Small intestine (tissue), 7 donors: ENCODE measurements at regions not wholly inside any gene's neighbourhood (a gene's known extent, or its start where the extent isn't known, plus 50 kb on each side); places are given as distances from the start of the nearest gene placed in this dataset.
A peak's percentile ranks its signal among the peaks of the same experiment; 100 is the strongest.

Experiments
- DNase-seq, 2 donors: peaks; one replicate each; pipeline versions ENCODE4 v3.0.0 to v3.0.0-alpha.2; 2013
- FAIRE-seq: peaks from 2 replicates; lab custom pipeline; 2012; peaks lifted over from hg19 to GRCh38; lab: Jason Lieb, UNC
- H3K27ac ChIP-seq, 3 donors: one replicate each; pipeline ENCODE4 v1.5.1; 2013; ENCODE audit warnings: low read length in 2 of 3, mild to moderate bottlenecking in 2 of 3, control low read depth in 1 of 3, inconsistent platforms in 1 of 3, low read depth in 1 of 3, moderate library complexity in 1 of 3
- H3K27me3 ChIP-seq, 3 donors: one replicate each; pipeline ENCODE4 v1.6.1; 2013; ENCODE audit warnings: low read length in 3 of 3, inconsistent platforms in 1 of 3; ENCODE audit not compliant: control insufficient read depth in 3 of 3, insufficient read depth in 3 of 3
- H3K36me3 ChIP-seq, 3 donors: one replicate each; pipeline ENCODE4 v1.6.1; 2013; ENCODE audit warnings: low read length in 3 of 3, inconsistent platforms in 1 of 3, low read depth in 1 of 3, mild to moderate bottlenecking in 1 of 3, moderate library complexity in 1 of 3; ENCODE audit not compliant: control insufficient read depth in 3 of 3, insufficient read depth in 2 of 3
- H3K4me1 ChIP-seq, 3 donors: one replicate each; pipeline ENCODE4 v1.6.1; 2013; ENCODE audit warnings: low read length in 2 of 3, inconsistent platforms in 1 of 3, low read depth in 1 of 3, mild to moderate bottlenecking in 1 of 3, moderate library complexity in 1 of 3; ENCODE audit not compliant: control insufficient read depth in 3 of 3, insufficient read depth in 2 of 3
- H3K4me3 ChIP-seq, 3 donors: one replicate each; pipeline ENCODE4 v1.5.1; 2013; ENCODE audit warnings: low read length in 3 of 3, control low read depth in 1 of 3, inconsistent platforms in 1 of 3, low read depth in 1 of 3, mild to moderate bottlenecking in 1 of 3, moderate library complexity in 1 of 3
- H3K9me3 ChIP-seq, 2 donors: one replicate each; pipeline ENCODE4 v1.6.1; 2013; ENCODE audit warnings: low read depth in 1 of 2, low read length in 1 of 2; ENCODE audit not compliant: control insufficient read depth in 2 of 2, insufficient read depth in 1 of 2
- WGBS, 3 donors: extraction: QIAGEN DNeasy Blood & Tissue Kit; methylation state at CpG; one replicate each; pipeline ENCODE4 v1.1.7; 2013; 5-methylcytosine and 5-hydroxymethylcytosine counted together
- donor health status: healthy with polysubstance abuse.
- donor health status: control.
- donor health status: control.
- donor health status: Bipolar disorder and iron deficiency.
- donor health status: healthy.

- WGBS, 3 donors = 38 to 69% (median 39%) methylated on average over 3 of the region's 3 CpGs
- FAIRE-seq = no peak
- H3K9me3 ChIP-seq = no peaks in the 10 kb centered on the region
- H3K4me1 ChIP-seq = no peaks in the 10 kb centered on the region
- no peak overlapping the region for H3K4me3 ChIP-seq
- DNase-seq = no peak
- no peaks in the 10 kb centered on the region for H3K27me3 ChIP-seq
- no peaks in the 10 kb centered on the region for H3K36me3 ChIP-seq
- no peak overlapping the region for H3K27ac ChIP-seq
Observed at GRCh38 chr16:76207270-76207669, 69.9 kb upstream of the CNTNAP4 start.

GRCh38 chr16:76210157-76210556, 67.0 kb upstream of the CNTNAP4 start:
- Histone ChIP-seq H3K4me3 (no peak overlapping the region), H3K27me3 (no peaks in the 10 kb centered on the region), H3K36me3 (no peaks in the 10 kb centered on the region), H3K4me1 (no peaks in the 10 kb centered on the region), H3K9me3 (no peaks in the 10 kb centered on the region), H3K27ac (no peak overlapping the region)
- DNase-seq = no peak
- FAIRE-seq = no peak
- 65 to 73% (median 66%) methylated on average over 5 of the region's 5 CpGs for WGBS, 3 donors

GRCh38 chr16:76213860-76214259, 63.3 kb upstream of the CNTNAP4 start:
- H3K27ac ChIP-seq = no peak overlapping the region
- no peaks in the 10 kb centered on the region for H3K36me3 ChIP-seq
- H3K4me3 ChIP-seq = no peak overlapping the region
- FAIRE-seq (no peak), DNase-seq (no peak)
- H3K27me3 ChIP-seq = no peaks in the 10 kb centered on the region
- no peaks in the 10 kb centered on the region for H3K9me3 ChIP-seq
- H3K4me1 ChIP-seq = no peaks in the 10 kb centered on the region

- Histone ChIP-seq H3K4me1 (no peaks in the 10 kb centered on the region), H3K36me3 (no peaks in the 10 kb centered on the region), H3K4me3 (no peak overlapping the region), H3K9me3 (no peaks in the 10 kb centered on the region), H3K27ac (no peak overlapping the region), H3K27me3 (no peaks in the 10 kb centered on the region)
- 54 to 72% (median 71%) methylated on average over 1 of the region's 1 CpG for WGBS, 3 donors
- FAIRE-seq = no peak
- DNase-seq = no peak
Observed at GRCh38 chr16:76214856-76215255, 62.3 kb upstream of the CNTNAP4 start.

GRCh38 chr16:76222087-76222486, 55.1 kb upstream of the CNTNAP4 start:
- Histone ChIP-seq H3K27me3 (no peaks in the 10 kb centered on the region), H3K27ac (no peak overlapping the region), H3K4me1 (no peaks in the 10 kb centered on the region), H3K4me3 (no peak overlapping the region), H3K9me3 (no peaks in the 10 kb centered on the region), H3K36me3 (no peaks in the 10 kb centered on the region)
- WGBS, 3 donors = 14 to 20% (median 16%) methylated on average over 3 of the region's 3 CpGs
- DNase-seq = no peak
- no peak for FAIRE-seq

GRCh38 chr16:76222853-76223252, 54.3 kb upstream of the CNTNAP4 start:
- no peaks in the 10 kb centered on the region for H3K4me1 ChIP-seq
- H3K27ac ChIP-seq = no peak overlapping the region
- 20% methylated on average over 2 of the region's 2 CpGs for WGBS, 3 donors
- no peaks in the 10 kb centered on the region for H3K9me3 ChIP-seq
- no peak for FAIRE-seq
- no peak for DNase-seq
- H3K4me3 ChIP-seq = no peak overlapping the region
- no peaks in the 10 kb centered on the region for H3K36me3 ChIP-seq
- H3K27me3 ChIP-seq = no peaks in the 10 kb centered on the region

- no peak for FAIRE-seq
- peak in 1 of 2 donors; percentile 1 for DNase-seq
- Histone ChIP-seq H3K27me3 (no peaks in the 10 kb centered on the region), H3K27ac (no peak overlapping the region), H3K36me3 (no peaks in the 10 kb centered on the region), H3K9me3 (no peaks in the 10 kb centered on the region), H3K4me3 (no peak overlapping the region), H3K4me1 (no peaks in the 10 kb centered on the region)
- 63 to 77% (median 73%) methylated on average over 14 of the region's 14 CpGs for WGBS, 3 donors
Observed at GRCh38 chr16:76226011-76226410, 51.2 kb upstream of the CNTNAP4 start.

GRCh38 chr16:76226481-76226880, 50.7 kb upstream of the CNTNAP4 start:
- Histone ChIP-seq H3K9me3 (no peaks in the 10 kb centered on the region), H3K4me1 (no peaks in the 10 kb centered on the region), H3K27me3 (no peaks in the 10 kb centered on the region), H3K4me3 (no peak overlapping the region), H3K36me3 (no peaks in the 10 kb centered on the region), H3K27ac (no peak overlapping the region)
- WGBS, 3 donors = 90 to 93% (median 93%) methylated on average over 3 of the region's 3 CpGs
- FAIRE-seq (no peak), DNase-seq (no peak)
